22Rv1 (cell line): ENCODE measurements at regions not wholly inside any gene's neighbourhood (a gene's known extent, or its start where the extent isn't known, plus 50 kb on each side); places are given as distances from the start of the nearest gene placed in this dataset.
"Not testable (repeated sequence)": the region's sequence is repeated elsewhere in the genome, so short reads cannot be mapped to it uniquely, and the experiment has no call there.

ENCODE experiments used
- H3K27ac ChIP-seq: fragments of 450-650 bp; 2 replicates; pipeline ENCODE4 v1.5.1; 2017
- ZFX ChIP-seq: fragments of 450-650 bp; IDR thresholded peaks from 2 replicates; pipeline ENCODE4 v1.6.1; 2017; ENCODE audit warnings: antibody characterized with exemption, borderline replicate concordance
- TF ChIP-seq, protein P1 (sequence below): fragments of 450-650 bp; IDR thresholded peaks from 2 replicates; pipeline ENCODE4 v1.5.1; 2017; ENCODE audit warnings: mild to moderate bottlenecking

GRCh38 chr21:27548486-27548885 lies 581.6 kb upstream of the ADAMTS5 start:
- no peak for TF ChIP-seq ZFX
- TF ChIP-seq, protein P1, sequence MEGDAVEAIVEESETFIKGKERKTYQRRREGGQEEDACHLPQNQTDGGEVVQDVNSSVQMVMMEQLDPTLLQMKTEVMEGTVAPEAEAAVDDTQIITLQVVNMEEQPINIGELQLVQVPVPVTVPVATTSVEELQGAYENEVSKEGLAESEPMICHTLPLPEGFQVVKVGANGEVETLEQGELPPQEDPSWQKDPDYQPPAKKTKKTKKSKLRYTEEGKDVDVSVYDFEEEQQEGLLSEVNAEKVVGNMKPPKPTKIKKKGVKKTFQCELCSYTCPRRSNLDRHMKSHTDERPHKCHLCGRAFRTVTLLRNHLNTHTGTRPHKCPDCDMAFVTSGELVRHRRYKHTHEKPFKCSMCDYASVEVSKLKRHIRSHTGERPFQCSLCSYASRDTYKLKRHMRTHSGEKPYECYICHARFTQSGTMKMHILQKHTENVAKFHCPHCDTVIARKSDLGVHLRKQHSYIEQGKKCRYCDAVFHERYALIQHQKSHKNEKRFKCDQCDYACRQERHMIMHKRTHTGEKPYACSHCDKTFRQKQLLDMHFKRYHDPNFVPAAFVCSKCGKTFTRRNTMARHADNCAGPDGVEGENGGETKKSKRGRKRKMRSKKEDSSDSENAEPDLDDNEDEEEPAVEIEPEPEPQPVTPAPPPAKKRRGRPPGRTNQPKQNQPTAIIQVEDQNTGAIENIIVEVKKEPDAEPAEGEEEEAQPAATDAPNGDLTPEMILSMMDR, result no peak
- H3K27ac ChIP-seq, result no peak overlapping the region

GRCh38 chr21:27545754-27546349 lies 579.0 kb upstream of the ADAMTS5 start:
- no peak overlapping the region for H3K27ac ChIP-seq
- TF ChIP-seq, protein P1, result no peak
- TF ChIP-seq ZFX, result no peak

DNA sequence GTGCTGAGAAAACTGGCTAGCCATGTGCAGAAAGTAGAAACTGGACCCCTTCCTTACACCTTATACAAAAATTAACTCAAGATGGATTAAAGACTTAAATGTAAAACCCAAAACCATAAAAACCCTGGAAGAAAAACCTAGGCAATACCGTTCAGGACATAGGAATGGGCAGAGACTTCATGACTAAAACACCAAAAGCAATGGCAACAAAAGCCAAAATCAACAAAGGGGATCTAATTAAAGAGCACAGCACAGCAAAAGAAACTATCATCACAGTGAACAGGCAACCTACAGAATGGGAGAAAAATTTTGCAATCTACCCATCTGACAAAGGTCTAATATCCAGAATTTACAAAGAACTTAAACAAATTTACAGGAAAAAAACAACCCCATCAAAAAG lies 575.2 kb upstream of the ADAMTS5 start:
- not testable (repeated sequence) for H3K27ac ChIP-seq

DNA sequence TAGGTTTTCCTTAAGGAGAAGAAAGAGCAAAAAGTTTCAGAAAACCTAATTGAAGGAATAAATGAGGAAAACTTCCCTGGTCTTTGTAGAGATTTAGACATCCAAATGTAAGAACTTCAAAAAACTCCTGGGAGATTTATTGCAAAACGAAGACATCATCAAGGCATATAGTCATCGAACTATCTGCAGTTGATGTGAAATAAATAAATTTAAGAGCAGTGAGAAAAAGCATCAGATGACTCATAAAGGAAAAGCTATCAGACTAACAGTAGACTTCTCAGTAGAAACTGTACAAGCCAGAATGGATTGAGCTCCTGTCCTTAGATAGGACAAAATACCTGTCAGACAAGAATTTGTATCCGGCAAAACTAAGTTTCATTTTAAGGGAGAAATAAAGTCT lies 569.4 kb upstream of the ADAMTS5 start:
- no peak for TF ChIP-seq ZFX
- TF ChIP-seq, protein P1, result no peak

DNA sequence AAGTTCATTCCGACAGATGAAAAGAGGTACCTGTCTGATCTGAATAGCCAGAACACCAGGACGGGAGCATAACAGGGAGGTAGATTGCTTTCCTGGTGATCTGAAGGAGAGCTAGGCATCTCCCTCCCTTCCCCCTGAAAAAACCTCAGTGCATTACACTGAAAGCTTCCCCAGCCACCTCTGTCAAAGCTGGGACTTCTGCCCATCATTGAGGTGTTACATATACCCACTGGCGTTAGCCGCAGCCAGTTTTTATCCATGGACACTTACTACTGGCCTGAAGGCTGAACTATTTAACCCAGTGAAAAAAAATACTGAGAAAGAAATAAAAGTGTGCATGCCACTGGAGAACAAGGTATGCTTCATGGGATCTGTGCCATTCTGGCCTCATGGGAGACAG lies 568.3 kb upstream of the ADAMTS5 start:
- TF ChIP-seq, protein P1, result no peak
- no peak for TF ChIP-seq ZFX
- no peak overlapping the region for H3K27ac ChIP-seq

More for the DNA sequence above, 569.4 kb upstream of the ADAMTS5 start:
- no peak overlapping the region for H3K27ac ChIP-seq

DNA sequence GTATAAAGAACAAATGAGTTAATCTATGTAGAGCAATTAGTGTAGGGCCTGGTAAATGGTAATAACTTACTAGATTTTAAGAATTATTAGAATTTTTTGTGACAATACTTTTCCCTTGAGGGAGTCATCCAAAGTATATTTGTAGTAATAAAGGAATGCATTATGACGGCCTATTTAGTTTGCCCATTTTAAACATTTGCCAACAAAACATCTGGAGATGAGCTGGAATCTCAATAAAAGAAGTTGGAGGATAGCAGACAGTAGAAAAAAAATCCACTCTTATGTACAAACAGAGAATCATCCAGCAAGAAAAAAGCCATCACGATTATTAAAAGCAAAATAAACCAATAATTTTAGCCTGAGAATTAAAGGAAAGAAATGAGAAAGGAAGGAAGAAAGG lies 567.3 kb upstream of the ADAMTS5 start:
- TF ChIP-seq, protein P1, result no peak
- no peak for TF ChIP-seq ZFX
- H3K27ac ChIP-seq, result no peak overlapping the region

DNA sequence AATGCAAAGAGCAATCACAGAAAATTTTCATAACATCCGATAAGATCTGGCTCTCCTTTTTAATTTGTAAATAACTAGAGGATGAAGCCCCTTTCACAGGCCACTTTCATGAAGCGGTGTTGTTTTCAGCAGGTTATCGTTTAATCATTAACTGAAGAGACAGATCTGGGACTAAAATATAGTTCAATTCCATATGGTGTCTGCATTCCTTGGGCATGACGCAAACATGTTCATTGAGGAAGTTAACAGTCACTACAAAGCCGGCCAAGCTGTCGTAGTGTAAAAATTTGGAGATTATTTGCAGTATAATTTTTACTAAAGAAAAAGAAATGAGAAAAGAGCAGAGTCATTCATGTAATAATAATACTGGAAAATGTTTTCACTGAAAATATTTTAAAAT lies 565.2 kb upstream of the ADAMTS5 start:
- TF ChIP-seq ZFX, result no peak
- TF ChIP-seq, protein P1, result no peak
- no peak overlapping the region for H3K27ac ChIP-seq

DNA sequence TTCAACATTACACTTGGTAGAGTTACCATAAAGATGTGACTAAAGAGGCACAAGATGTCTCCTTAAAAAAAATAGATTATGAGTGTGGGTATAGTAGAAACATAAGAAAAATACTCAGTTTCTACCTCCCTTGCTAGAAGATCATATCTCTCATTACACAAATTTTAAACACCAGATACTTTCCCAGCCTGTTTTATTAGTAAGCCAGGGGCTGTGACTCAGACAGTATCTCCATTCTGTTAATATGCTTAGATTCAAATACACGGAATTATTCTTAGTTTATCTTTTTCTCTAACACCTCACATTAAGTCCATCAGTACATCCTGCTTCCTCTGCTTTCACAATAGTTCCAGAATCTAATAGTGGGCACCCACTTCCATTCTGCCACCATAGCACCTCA lies 561.8 kb upstream of the ADAMTS5 start:
- TF ChIP-seq ZFX, result no peak
- TF ChIP-seq, protein P1, result no peak

More for the DNA sequence above, 561.8 kb upstream of the ADAMTS5 start:
- H3K27ac ChIP-seq, result no peak overlapping the region
